Astrocyte of the spinal cord (primary cell): ENCODE measurements at regions not wholly inside any gene's neighbourhood (a gene's known extent, or its start where the extent isn't known, plus 50 kb on each side); places are given as distances from the start of the nearest gene placed in this dataset.
"Not testable (repeated sequence)": the region's sequence is repeated elsewhere in the genome, so short reads cannot be mapped to it uniquely, and the experiment has no call there.

Experiments used
- DNase-seq: peaks from one replicate; pipeline ENCODE4 v3.0.0; 2011; ENCODE audit warnings: low read depth, low spot score
- H3K4me3 ChIP-seq: 2 replicates; pipeline ENCODE4 v1.5.1; 2011; ENCODE audit warnings: low read depth, mild to moderate bottlenecking, low read length, moderate library complexity
- CTCF ChIP-seq: IDR thresholded peaks from 2 replicates; pipeline ENCODE4 v1.5.1; 2012; ENCODE audit warnings: low read depth, mild to moderate bottlenecking, low read length, inconsistent platforms
- in situ Hi-C: cut with HindIII; loops from 2 replicates; pipeline ENCODE4 v1.10.0; 2017; ENCODE audit warnings: low sequenced_read_pairs

- no peak for TF ChIP-seq CTCF
- no peak overlapping the region for H3K4me3 ChIP-seq
- in situ Hi-C loops, result no loop called here
- no peak for DNase-seq
These were observed 451.3 kb upstream of the TMEFF2 start for GRCh38 chr2:192645811-192646598.

DNA sequence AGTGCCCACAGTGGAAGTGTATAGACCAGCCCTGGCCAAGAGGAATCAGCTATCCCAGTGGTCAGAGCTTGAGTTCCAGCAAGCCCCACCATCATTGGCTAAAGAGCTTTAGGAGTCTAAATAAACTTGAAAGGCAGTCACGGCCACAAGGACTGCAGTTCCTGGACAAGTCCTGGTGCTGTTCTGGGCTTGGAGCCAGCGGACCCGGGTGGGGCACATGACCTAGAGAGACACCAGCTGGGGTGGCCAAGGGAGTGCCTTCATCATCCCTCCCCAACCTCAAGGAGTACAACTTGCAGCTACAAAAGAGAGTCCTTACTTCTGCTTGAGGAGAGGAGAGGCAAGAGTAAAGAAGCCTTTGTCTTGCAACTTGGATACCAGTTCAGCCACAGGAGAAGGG is 439.8 kb upstream of the TMEFF2 start:
- in situ Hi-C loops, result no loop called here
- no peak for DNase-seq
- no peak for TF ChIP-seq CTCF
- no peak overlapping the region for H3K4me3 ChIP-seq

- no peak for DNase-seq
- H3K4me3 ChIP-seq, result no peak overlapping the region
- in situ Hi-C loops, result no loop called here
- TF ChIP-seq CTCF, result no peak
These were observed 433.3 kb upstream of the TMEFF2 start for GRCh38 chr2:192628017-192628416.

DNA sequence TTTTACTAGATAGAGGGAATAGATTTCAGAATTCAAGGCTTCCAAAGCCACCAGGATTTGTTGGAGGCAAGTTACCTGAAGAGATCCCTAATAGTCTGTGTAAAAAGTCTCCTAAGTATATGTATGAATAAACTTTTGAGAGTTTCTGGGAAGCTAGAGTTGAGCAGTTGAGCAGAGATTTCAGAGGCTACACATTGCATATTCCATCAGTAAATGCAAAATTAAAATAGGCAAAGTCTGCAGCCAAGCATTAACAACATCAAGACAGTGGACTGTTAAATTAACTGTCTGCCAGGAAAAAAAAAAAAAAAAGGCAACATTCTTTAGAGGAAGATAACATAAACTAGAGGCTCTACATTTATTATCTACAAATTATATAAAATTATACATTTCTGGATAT is 420.4 kb upstream of the TMEFF2 start:
- TF ChIP-seq CTCF, result no peak

DNA sequence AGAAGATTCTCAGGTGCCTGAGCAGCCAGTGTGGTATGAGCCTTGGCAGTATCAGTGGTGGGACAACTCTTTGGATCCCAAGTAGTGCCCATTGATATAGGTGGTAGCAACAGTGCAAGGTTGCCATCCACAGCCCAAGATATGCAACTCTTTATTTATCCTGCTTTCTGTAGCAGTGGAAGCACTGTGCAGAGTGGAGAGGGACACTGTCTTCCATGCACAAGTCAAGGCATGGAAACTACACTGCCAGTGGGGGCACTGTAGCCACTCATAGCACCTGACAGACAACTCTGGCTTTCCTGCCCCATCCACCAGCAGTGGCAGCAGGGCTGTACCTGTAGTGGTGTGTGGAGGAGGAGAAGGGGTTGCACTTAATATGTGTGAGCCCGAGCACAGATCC is 409.6 kb upstream of the TMEFF2 start:
- no peak for TF ChIP-seq CTCF
- in situ Hi-C loops, result no loop called here
- no peak for DNase-seq
- no peak overlapping the region for H3K4me3 ChIP-seq

More for the DNA sequence above, 420.4 kb upstream of the TMEFF2 start:
- in situ Hi-C loops, result no loop called here
- no peak for DNase-seq
- no peak overlapping the region for H3K4me3 ChIP-seq

- in situ Hi-C loops, result not testable (repeated sequence)
These were observed 403.9 kb upstream of the TMEFF2 start for GRCh38 chr2:192598649-192599048.

GRCh38 chr2:192593561-192593960 is 398.8 kb upstream of the TMEFF2 start:
- in situ Hi-C loops, result no loop called here
- no peak for TF ChIP-seq CTCF
- no peak overlapping the region for H3K4me3 ChIP-seq
- DNase-seq, result no peak

More at GRCh38 chr2:192598649-192599048, 403.9 kb upstream of the TMEFF2 start:
- DNase-seq, H3K4me3 ChIP-seq: not testable (repeated sequence)
